ENCODE measurements at regions not wholly inside any gene's neighbourhood (a gene's known extent, or its start where the extent isn't known, plus 50 kb on each side); places are given as distances from the start of the nearest gene placed in this dataset.

DNA sequence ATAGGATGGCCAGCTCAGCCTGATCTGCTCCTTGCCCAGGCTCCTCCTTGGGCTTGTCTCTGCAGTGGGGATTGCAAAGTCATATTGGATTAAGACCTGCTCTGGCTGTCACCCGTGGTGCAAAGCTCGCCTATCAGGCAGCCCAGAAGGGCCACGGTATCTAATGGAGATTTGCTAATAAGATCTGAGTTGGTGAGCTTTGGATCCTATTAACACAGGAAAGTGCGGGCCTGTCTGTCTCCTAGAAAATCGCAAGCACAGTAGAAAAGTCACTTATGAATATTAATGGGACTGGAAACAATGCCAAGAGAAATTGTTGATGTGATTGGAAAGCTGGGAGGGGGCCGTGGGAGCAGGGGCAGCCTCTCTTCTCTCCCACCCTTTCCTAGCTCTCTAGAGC is 72.8 kb downstream of the CHST1 start:
- H3K9ac ChIP-seq (replicated peaks; ENCODE audit: extremely low read depth, insufficient read depth, low read length) = no peak overlapping the region
- no peaks in the 10 kb centered on the region for H3K36me3 ChIP-seq (ENCODE audit: control insufficient read depth in 2 of 2, extremely low read depth in 1 of 2, insufficient read depth in 2 of 2, low read length in 2 of 2)
- H3K9me1 ChIP-seq (replicated peaks; ENCODE audit: control insufficient read depth, extremely low read depth, insufficient read depth, low read length) = no peaks in the 10 kb centered on the region
- ChIA-PET CTCF (no interaction called here), POLR2A (no interaction called here)
- no peak overlapping the region for H2AFZ ChIP-seq (ENCODE audit: low read depth, low read length)
- no peaks in the 10 kb centered on the region for H3K79me2 ChIP-seq (ENCODE audit: control insufficient read depth, insufficient read depth, low read length)
- no TSS peak for BruUV-seq (replicated peaks)
- FAIRE-seq (no peak), DNase-seq (ENCODE audit: low read depth, low spot score) (no peak)
- intact Hi-C loops (cut with micrococcal nuclease) = no loop called here
- no peak overlapping the region for H3K27ac ChIP-seq (ENCODE audit: insufficient read depth, low read depth, low read length)
- H3K4me2 ChIP-seq (ENCODE audit: insufficient read depth, low read length) = no peak overlapping the region
- H3K27me3 ChIP-seq (ENCODE audit: control insufficient read depth in 2 of 2, insufficient read depth in 2 of 2, low read length in 2 of 2) = no peaks in the 10 kb centered on the region
- TF ChIP-seq FOS (IDR thresholded peaks at IDR 0.05; ENCODE audit: borderline replicate concordance, insufficient read depth, low read length) (no peak), MYC (IDR thresholded peaks at IDR 0.05; ENCODE audit: low read depth, low read length) (no peak), POLR2AphosphoS5 (IDR thresholded peaks at IDR 0.05; ENCODE audit: insufficient read depth, low read depth, low read length) (no peak), EZH2 (IDR thresholded peaks at IDR 0.05; ENCODE audit: borderline replicate concordance, low read depth, low read length, severe bottlenecking) (no peak), JUN (IDR thresholded peaks at IDR 0.05; ENCODE audit: borderline replicate concordance, insufficient read depth, insufficient read length, low read depth) (no peak), POLR2A (IDR thresholded peaks at IDR 0.05; ENCODE audit: low read depth, low read length) (no peak), GATA2 (IDR thresholded peaks at IDR 0.05; ENCODE audit: insufficient read depth, insufficient read length, low read depth, low read length) (no peak)
- TF ChIP-seq, protein P1, sequence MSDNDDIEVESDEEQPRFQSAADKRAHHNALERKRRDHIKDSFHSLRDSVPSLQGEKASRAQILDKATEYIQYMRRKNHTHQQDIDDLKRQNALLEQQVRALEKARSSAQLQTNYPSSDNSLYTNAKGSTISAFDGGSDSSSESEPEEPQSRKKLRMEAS (IDR thresholded peaks at IDR 0.05; ENCODE audit: insufficient read depth, insufficient read length) = no peak
- TF ChIP-seq, protein P2, sequence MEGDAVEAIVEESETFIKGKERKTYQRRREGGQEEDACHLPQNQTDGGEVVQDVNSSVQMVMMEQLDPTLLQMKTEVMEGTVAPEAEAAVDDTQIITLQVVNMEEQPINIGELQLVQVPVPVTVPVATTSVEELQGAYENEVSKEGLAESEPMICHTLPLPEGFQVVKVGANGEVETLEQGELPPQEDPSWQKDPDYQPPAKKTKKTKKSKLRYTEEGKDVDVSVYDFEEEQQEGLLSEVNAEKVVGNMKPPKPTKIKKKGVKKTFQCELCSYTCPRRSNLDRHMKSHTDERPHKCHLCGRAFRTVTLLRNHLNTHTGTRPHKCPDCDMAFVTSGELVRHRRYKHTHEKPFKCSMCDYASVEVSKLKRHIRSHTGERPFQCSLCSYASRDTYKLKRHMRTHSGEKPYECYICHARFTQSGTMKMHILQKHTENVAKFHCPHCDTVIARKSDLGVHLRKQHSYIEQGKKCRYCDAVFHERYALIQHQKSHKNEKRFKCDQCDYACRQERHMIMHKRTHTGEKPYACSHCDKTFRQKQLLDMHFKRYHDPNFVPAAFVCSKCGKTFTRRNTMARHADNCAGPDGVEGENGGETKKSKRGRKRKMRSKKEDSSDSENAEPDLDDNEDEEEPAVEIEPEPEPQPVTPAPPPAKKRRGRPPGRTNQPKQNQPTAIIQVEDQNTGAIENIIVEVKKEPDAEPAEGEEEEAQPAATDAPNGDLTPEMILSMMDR (IDR thresholded peaks at IDR 0.05; ENCODE audit: extremely low read depth in 1 of 2, insufficient read depth in 1 of 2, low read depth in 1 of 2, low read length in 2 of 2) = no peak
- dilution Hi-C loops (cut with MboI; ENCODE audit: extremely low pct_ligation_motif_present, low sequenced_read_pairs) = no loop called here
- H4K20me1 ChIP-seq (replicated peaks; ENCODE audit: control insufficient read depth, extremely low read depth, insufficient read depth, low read length) = no peaks in the 10 kb centered on the region
- H3K9me3 ChIP-seq (replicated peaks; ENCODE audit: control insufficient read depth, insufficient read depth, low read length) = no peaks in the 10 kb centered on the region
- no peaks in the 10 kb centered on the region for H3K4me1 ChIP-seq (ENCODE audit: control insufficient read depth, extremely low read depth, insufficient read depth, low read length)
- H3K4me3 ChIP-seq (replicated peaks in 1 of 3; ENCODE audit: insufficient read depth in 1 of 3, low read depth in 1 of 3, low read length in 3 of 3) = no peak overlapping the region

Data from endothelial cell of umbilical vein (primary cell).